Endothelial cell of umbilical vein (primary cell): ENCODE measurements at regions not wholly inside any gene's neighbourhood (a gene's known extent, or its start where the extent isn't known, plus 50 kb on each side); places are given as distances from the start of the nearest gene placed in this dataset.

Source experiments
- BruUV-seq: library from RNA; stranded (reverse); fragments of 400-500 nt; replicated peaks from 2 replicates; lab custom pipeline; 2021; lab: Mats Ljungman, UMichigan
- CTCF ChIA-PET: fragments of 300-600, 350-600 bp; sonication (Branson Sonifier 250); formaldehyde crosslinking; loops from one replicate; lab custom pipeline; 2021; ENCODE audit warnings: antibody characterized with exemption, inconsistent platforms; lab: Charles Lee
- POLR2A ChIA-PET: fragments of 300-600, 350-600 bp; sonication (Branson Sonifier 250); formaldehyde crosslinking; loops from one replicate; lab custom pipeline; 2021; ENCODE audit warnings: antibody characterized with exemption, inconsistent platforms; lab: Charles Lee
- DNase-seq: peaks from one replicate; pipeline ENCODE4 v3.0.0-alpha.2; 2011; ENCODE audit warnings: low read depth, low spot score
- FAIRE-seq: peaks from 2 replicates; lab custom pipeline; 2011; peaks lifted over from hg19 to GRCh38; lab: Jason Lieb, UNC
- H2AFZ ChIP-seq: 2 replicates; pipeline ENCODE4 v1.6.0; 2012; ENCODE audit warnings: low read depth, low read length, control low read depth, inconsistent platforms
- H3K27ac ChIP-seq: 2 replicates; pipeline ENCODE4 v1.5.1; 2011; ENCODE audit warnings: low read depth, mild to moderate bottlenecking, control low read depth, low read length, moderate library complexity; ENCODE audit not compliant: insufficient read depth
- H3K27me3 ChIP-seq, 2 experiments: 2 replicates each; pipeline versions ENCODE4 v1.6.0 to v1.6.1; 2011; ENCODE audit warnings: low read length in 2 of 2, mixed read lengths in 1 of 2; ENCODE audit not compliant: control insufficient read depth in 2 of 2, insufficient read depth in 2 of 2
- H3K36me3 ChIP-seq, 2 experiments: 2 replicates in 1 of 2; 3 replicates in 1 of 2; pipeline ENCODE4 v1.5.1; 2011; ENCODE audit warnings: low read length in 2 of 2, mild to moderate bottlenecking in 1 of 2, moderate library complexity in 1 of 2; ENCODE audit not compliant: control insufficient read depth in 2 of 2, insufficient read depth in 2 of 2; ENCODE audit errors: extremely low read depth in 1 of 2
- H3K4me1 ChIP-seq: 3 replicates; pipeline ENCODE4 v1.5.1; 2011; ENCODE audit warnings: mild to moderate bottlenecking, low read length; ENCODE audit not compliant: control insufficient read depth, insufficient read depth; ENCODE audit errors: extremely low read depth
- H3K4me2 ChIP-seq: 2 replicates; pipeline ENCODE4 v1.6.1; 2011; ENCODE audit warnings: low read length, control low read depth, mixed read lengths; ENCODE audit not compliant: insufficient read depth
- H3K4me3 ChIP-seq, 3 experiments: fragments of 200-600 bp in 1 of 3; sonication (generic), shearing (Covaris generic) in 1 of 3; replicated peaks in 1 of 3; 2 replicates each; pipeline ENCODE4 v1.5.1; 2011 to 2016; ENCODE audit warnings: control low read depth in 3 of 3, low read length in 3 of 3, mild to moderate bottlenecking in 2 of 3, inconsistent platforms in 1 of 3, low read depth in 1 of 3, moderate library complexity in 1 of 3; ENCODE audit not compliant: insufficient read depth in 1 of 3
- H3K79me2 ChIP-seq: 2 replicates; pipeline ENCODE4 v1.6.0; 2012; ENCODE audit warnings: low read length, inconsistent platforms; ENCODE audit not compliant: control insufficient read depth, insufficient read depth
- H3K9ac ChIP-seq: replicated peaks from 2 replicates; pipeline ENCODE3; 2011; ENCODE audit warnings: low read length, control low read depth; ENCODE audit not compliant: insufficient read depth; ENCODE audit errors: extremely low read depth
- H3K9me1 ChIP-seq: replicated peaks from 3 replicates; pipeline ENCODE4 v1.6.0; 2011; ENCODE audit warnings: mild to moderate bottlenecking, low read length; ENCODE audit not compliant: control insufficient read depth, insufficient read depth; ENCODE audit errors: extremely low read depth
- H3K9me3 ChIP-seq: replicated peaks from 2 replicates; pipeline ENCODE4 v1.5.1; 2012; ENCODE audit warnings: low read length, inconsistent platforms; ENCODE audit not compliant: control insufficient read depth, insufficient read depth
- H4K20me1 ChIP-seq: replicated peaks from 2 replicates; pipeline ENCODE3; 2011; ENCODE audit warnings: mild to moderate bottlenecking, low read length; ENCODE audit not compliant: control insufficient read depth, insufficient read depth; ENCODE audit errors: extremely low read depth
- CTCF ChIP-seq, 2 donors: IDR thresholded peaks; 1 replicate in 1 of 2; 2 replicates in 1 of 2; pipeline ENCODE4 v1.5.1; 2011; ENCODE audit warnings: low read length in 2 of 2, mild to moderate bottlenecking in 2 of 2, moderate library complexity in 2 of 2, control low read depth in 1 of 2, inconsistent platforms in 1 of 2, low read depth in 1 of 2; ENCODE audit not compliant: insufficient read depth in 1 of 2; ENCODE audit errors: extremely low read depth in 1 of 2
- EZH2 ChIP-seq: IDR thresholded peaks from 2 replicates; pipeline ENCODE4 v1.6.1; 2012; ENCODE audit warnings: borderline replicate concordance, low read depth, mild to moderate bottlenecking, moderate library complexity, low read length, inconsistent platforms; ENCODE audit not compliant: severe bottlenecking
- FOS ChIP-seq: IDR thresholded peaks from 2 replicates; pipeline ENCODE4 v1.6.1; 2011; ENCODE audit warnings: mild to moderate bottlenecking, low read length, moderate library complexity, borderline replicate concordance; ENCODE audit not compliant: insufficient read depth
- GATA2 ChIP-seq: IDR thresholded peaks from 2 replicates; pipeline ENCODE4 v1.7.0; 2011; ENCODE audit warnings: low read depth, mild to moderate bottlenecking, moderate library complexity, mixed read lengths, low read length; ENCODE audit not compliant: insufficient read length, insufficient read depth
- JUN ChIP-seq: IDR thresholded peaks from 2 replicates; pipeline ENCODE4 v1.6.1; 2011; ENCODE audit warnings: borderline replicate concordance, low read depth; ENCODE audit not compliant: insufficient read length, insufficient read depth
- MYC ChIP-seq: IDR thresholded peaks from one replicate; pipeline ENCODE4 v1.6.1; 2011; ENCODE audit warnings: mild to moderate bottlenecking, low read depth, low read length
- POLR2A ChIP-seq: IDR thresholded peaks from 2 replicates; pipeline ENCODE4 v1.6.1; 2012; ENCODE audit warnings: low read depth, mild to moderate bottlenecking, control low read depth, low read length
- POLR2AphosphoS5 ChIP-seq: IDR thresholded peaks from 2 replicates; pipeline ENCODE4 v1.6.1; 2012; ENCODE audit warnings: low read depth, mild to moderate bottlenecking, control low read depth, low read length, moderate library complexity; ENCODE audit not compliant: insufficient read depth
- dilution Hi-C: fragments of 300-500 bp; cut with MboI; formaldehyde crosslinking; loops from one replicate; pipeline ENCODE4 v1.15.0; 2019; ENCODE audit warnings: low sequenced_read_pairs; ENCODE audit not compliant: extremely low pct_ligation_motif_present
- intact Hi-C: fragments of 100-400 bp; cut with micrococcal nuclease; formaldehyde crosslinking; loops from one replicate; pipeline ENCODE4 v1.10.0; 2022
- TF ChIP-seq, protein P1 (sequence below): IDR thresholded peaks from 2 replicates; pipeline ENCODE4 v1.6.1; 2011; ENCODE audit not compliant: insufficient read depth, insufficient read length

DNA sequence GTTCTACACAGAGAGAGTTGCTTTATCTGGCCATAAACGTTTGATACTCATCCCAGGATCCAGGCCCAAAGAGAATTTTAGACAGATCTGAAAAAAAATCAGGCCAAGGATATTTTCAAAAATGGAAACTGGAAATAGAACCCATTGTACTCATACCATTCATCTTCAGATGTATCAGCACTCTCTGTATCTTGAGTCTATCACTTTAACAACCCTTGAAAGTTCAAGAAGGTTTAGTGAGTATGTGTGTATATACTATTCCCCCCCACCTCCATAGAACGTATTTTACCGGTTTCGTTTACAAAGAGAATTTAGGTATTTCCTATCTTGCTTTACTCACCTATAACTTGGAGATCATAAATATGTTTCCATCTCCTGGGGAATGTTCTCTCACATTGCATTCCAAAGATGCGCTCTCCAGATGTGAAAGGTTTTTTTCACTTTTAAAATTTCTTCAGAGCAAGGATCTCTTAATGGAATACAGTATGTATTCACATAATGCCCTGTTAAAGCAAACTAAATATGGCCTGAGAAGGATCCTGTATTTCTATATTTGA lies 105.5 kb upstream of the TUT7 start:
- Histone ChIP-seq H3K79me2 (no peaks in the 10 kb centered on the region), H3K9ac (no peak overlapping the region), H3K4me2 (no peak overlapping the region), H3K27me3 (no peaks in the 10 kb centered on the region), H3K4me1 (no peaks in the 10 kb centered on the region), H2AFZ (no peak overlapping the region), H3K36me3 (no peaks in the 10 kb centered on the region), H3K9me1 (no peaks in the 10 kb centered on the region), H3K9me3 (no peaks in the 10 kb centered on the region), H3K4me3 (no peak overlapping the region), H3K27ac (no peak overlapping the region), H4K20me1 (no peaks in the 10 kb centered on the region)
- intact Hi-C loops = no loop called here
- dilution Hi-C loops = no loop called here
- no peak for TF ChIP-seq EZH2
- TF ChIP-seq FOS = no peak
- no peak for TF ChIP-seq MYC
- TF ChIP-seq GATA2 = no peak
- no peak for TF ChIP-seq POLR2A
- no peak for TF ChIP-seq JUN
- no peak for TF ChIP-seq CTCF (IDR thresholded peaks at IDR 0.05; ENCODE audit: extremely low read depth in 1 of 2, insufficient read depth in 1 of 2, low read depth in 1 of 2, low read length in 2 of 2)
- TF ChIP-seq POLR2AphosphoS5 = no peak
- TF ChIP-seq, protein P1, sequence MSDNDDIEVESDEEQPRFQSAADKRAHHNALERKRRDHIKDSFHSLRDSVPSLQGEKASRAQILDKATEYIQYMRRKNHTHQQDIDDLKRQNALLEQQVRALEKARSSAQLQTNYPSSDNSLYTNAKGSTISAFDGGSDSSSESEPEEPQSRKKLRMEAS = no peak
- FAIRE-seq (no peak), DNase-seq (no peak)
- BruUV-seq = no TSS peak
- ChIA-PET POLR2A (no interaction called here), CTCF (no interaction called here)
